ENCODE measurements at regions not wholly inside any gene's neighbourhood (a gene's known extent, or its start where the extent isn't known, plus 50 kb on each side); places are given as distances from the start of the nearest gene placed in this dataset.
"Not testable (repeated sequence)": the region's sequence is repeated elsewhere in the genome, so short reads cannot be mapped to it uniquely, and the experiment has no call there.

DNA sequence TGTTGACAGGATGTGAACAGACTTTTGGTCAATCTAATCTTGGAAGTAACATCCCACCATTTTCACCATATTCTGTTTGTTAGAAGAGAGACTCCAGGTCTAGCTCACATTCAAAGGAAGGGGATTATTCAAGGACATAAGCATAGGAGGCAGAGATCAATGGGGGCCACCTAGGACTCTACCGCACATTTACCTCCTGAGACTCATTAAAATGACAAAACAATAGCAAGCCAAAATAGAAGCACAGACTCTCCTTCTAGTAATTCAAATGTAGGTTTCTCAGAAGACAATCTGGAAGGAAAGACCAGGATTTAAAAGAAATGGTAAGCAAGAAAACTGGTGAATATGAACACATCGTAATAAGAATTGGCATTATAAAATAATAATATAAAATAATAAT lies 156.4 kb upstream of the KYNU start:
- DNase-seq (ENCODE audit: low spot score in 2 of 2), result no peak

DNA sequence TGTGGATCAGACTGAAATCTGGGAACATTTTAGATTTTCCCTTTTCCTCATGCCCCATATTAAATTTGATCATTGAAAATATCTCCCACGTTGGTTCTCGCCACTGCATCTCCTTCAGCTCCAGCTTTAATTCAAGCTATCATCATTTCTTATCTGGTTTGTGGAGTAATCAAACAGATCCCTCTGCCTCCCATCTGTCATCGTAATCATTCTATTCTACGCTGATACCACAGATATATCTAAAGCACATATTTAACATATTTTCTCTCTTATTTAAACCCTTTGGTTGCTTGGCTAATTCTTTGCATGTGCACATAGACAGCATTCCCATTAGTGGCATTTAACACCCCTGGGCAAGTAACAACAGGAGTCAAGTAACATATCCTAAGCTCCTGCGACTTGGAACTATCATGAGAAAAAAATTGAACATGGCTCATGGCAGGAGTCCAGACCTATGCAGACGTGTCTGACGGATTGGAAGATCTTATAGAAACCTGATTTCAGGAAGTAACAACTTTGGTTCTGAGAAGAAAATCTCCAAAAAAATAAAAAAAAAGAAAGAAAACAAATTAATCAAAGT lies 158.8 kb upstream of the KYNU start:
- FAIRE-seq (no peak), DNase-seq (ENCODE audit: low spot score in 2 of 2) (no peak)

More for the DNA sequence above, 156.4 kb upstream of the KYNU start:
- no peak for FAIRE-seq

DNA sequence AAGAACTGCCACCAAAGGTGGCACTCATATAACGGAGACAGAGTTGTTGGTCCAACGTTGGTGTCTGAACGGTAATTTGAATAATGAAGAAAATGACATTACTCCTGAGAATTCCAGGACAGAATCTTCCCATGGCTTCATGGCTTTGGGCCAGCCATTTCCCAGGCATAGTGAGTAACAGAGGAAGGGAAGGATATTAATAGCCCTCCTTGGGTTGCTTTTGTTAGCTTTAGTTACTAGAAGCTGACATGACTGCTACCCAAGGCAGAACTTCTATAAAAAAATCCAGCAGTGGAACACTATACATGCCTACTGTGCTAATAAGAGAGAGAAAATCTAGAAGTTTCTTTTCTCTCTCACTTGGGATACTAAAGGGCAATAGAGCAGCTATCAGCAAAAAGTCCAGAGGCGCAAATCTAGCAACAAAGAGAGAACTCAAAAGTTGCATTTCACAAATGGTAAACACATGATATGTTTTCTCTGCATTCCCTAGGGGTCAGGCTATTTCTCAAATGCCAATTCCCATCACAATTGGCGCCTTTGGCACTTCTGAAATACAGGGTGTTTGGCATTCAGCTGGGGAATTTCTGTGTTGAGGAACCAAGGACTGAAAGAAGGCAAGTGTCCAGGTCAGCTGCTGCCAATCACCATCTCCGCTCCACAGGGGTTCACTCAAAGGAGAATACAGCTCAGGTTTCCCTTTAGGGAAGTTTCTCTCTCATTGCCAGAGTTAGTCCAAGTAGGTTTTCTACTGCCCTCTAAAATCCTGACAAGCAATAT lies 160.8 kb upstream of the KYNU start:
- FAIRE-seq (no peak), DNase-seq (ENCODE audit: low spot score in 2 of 2) (no peak)

DNA sequence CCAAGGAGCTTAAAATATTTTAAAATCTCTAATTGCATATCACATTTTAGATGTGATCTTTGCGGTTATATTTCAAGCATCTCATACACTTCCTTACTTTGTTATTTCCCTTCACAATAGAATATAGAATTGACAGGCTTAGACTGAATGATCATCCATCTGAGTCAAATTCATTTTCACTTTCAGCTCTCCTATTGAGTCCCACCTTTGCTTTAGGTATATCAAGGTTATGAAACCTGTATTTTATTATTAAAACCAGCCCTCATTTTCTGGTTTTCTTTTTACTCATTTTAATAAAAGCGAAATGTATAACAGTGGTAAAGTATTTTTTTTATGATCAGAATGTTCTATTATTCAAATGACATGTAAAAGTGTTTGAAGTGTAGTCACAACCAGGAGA lies 162.9 kb upstream of the KYNU start:
- FAIRE-seq (no peak), DNase-seq (ENCODE audit: low spot score in 2 of 2) (no peak)

DNA sequence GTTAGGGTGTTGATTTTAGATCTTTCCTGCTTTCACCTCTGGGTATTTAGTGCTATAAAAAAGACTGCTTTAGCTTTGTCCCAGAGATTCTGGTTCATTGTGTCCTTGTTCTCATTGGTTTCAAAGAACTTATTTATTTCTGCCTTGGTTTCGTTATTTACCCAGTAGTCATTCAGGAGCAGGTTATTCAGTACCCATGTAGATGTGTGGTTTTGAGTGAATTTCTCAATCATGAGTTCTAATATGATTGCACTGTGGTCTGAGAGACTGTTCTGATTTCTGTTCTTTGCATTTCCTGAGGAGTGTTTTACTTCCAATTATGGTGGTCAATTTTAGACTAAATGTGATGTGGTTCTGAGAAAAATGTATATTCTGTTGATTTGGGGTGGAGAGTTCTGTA lies 167.1 kb upstream of the KYNU start:
- no peak for DNase-seq (ENCODE audit: low spot score in 2 of 2)
- no peak for FAIRE-seq

DNA sequence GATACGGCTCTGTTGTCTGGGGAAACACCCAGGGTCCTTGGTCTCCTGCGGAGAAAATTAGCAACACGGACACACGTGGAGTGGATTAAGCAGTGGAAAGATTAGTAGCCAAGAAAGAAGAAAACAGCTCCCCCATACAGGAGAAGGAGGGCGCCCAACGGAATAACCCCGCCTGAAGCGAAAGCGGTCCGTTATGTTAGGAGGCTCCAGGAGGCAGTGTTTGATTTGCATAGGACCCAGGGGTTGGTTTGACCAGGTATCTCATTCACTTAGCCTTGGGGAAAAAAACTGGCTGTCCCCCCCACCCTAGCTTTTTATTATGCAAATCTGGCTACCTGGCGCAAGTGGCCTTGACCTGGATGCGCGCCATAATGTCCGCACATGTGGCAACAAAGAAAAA lies 170.1 kb upstream of the KYNU start:
- FAIRE-seq (no peak), DNase-seq (ENCODE audit: low spot score in 2 of 2) (no peak)

DNA sequence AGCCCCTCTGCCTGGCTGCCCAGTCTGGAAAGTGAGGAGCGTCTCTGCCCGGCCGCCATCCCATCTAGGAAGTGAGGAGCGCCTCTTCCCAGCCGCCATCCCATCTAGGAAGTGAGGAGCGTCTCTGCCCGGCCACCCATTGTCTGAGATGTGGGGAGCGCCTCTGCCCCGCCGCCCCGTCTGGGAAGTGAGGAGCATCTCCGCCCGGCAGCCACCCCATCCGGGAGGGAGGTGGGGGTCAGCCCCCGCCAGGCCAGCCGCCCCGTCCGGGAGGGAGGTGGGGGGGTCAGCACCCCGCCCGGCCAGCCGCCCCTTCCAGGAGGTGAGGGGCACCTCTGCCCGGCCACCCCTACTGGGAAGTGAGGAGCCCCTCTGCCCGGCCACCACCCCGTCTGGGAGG lies 175.1 kb upstream of the KYNU start:
- not testable (repeated sequence) for FAIRE-seq; DNase-seq (ENCODE audit: low spot score in 2 of 2)

DNA sequence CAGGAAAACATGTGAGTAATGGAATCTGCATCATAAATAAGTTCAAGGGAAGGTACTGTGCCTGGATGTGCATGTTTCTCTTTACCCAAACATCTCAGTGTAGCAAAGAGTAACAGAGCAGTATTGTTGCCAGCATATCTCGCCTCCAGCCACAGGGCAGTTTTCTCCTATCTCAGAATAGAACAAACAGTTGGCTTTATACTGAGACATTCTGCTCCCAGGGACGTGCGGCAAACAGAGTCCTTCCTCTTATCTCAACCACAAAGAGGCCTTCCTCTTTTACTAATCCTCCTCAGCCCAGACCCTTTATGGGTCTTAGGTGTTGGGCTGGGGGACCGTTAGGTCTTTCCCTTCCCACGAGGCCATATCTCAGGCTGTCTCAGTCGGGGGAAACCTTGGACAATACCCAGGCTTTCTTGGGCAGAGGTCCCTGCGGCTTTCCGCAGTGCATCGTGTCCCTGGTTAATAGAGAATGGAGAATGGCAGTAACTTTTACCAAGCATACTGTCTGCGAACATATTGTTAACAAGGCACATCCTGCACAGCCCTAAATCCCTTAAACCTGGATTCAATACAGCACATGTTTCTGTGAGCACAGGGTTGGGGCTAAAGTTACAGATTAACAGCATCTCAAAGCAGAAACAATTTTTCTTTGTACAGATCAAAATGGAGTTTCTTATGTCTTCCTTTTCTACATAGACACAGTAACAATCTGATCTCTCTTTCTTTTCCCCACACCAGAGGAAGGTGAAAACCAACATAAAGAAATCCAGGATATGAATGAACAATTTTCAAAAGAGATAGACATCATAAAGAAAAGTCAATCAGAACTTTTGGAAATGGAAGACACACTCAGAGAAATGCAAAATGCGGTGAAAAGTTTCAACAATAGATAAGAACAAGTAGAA lies 181.9 kb upstream of the KYNU start:
- FAIRE-seq; DNase-seq (ENCODE audit: low spot score in 2 of 2): not testable (repeated sequence)

DNA sequence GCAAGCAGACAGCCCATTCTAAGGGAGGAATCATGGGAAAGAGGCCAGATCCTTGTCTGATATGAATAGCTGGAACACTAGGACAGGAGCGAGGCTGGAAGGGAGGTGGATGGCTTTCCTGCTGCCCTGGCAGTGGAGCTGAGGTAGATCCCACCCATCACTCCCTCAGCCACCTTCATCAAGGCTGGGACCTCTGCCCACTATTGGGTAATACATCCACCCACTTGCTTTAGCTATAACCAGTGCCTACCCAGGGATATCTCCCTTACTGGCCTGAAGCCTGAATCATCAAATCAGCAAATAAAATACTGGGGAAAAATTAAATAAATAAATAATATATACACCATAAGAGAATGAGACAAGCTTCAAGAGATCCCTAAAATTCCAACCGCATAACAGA lies 183.2 kb upstream of the KYNU start:
- FAIRE-seq, result no peak

DNA sequence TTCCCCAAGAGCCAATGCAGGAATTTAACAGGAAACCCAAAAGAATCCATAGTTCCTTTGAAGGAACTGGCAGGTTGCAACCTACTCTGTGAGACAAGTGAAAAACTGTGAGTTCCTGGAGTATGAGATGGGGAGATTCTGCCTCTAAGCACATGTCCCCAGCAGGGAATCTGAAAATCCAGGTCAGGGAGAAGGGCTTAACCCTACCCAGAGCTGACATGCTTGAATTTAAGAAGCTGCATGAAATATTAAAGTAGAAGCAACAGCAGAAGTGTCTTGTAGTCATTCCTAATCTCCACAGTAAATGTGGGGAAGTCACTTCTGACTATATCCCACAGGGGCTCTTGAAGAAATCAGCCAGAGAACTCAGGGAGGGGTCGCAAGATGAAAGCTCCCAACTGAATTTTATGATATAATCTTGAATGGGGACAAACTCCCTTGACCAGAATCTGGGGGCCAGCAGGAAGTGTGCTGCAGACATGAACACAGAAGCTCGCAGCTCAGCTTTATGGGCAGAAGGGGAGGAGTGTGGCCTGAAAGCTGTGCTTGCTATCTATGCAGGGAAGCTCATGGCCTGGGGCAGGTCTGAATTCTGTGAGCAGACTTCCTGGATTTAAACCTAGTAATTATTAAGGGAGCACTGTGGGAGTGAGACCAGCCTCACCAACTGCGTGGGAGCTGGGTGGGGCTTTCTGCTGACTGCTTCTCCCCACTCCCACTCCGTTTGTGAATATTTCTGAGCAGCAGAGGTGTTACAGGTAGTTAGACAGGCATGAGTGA lies 184.1 kb upstream of the KYNU start:
- FAIRE-seq, result no peak
- no peak for DNase-seq (ENCODE audit: low spot score in 2 of 2)

More for the DNA sequence above, 183.2 kb upstream of the KYNU start:
- DNase-seq (ENCODE audit: low spot score in 2 of 2), result no peak

DNA sequence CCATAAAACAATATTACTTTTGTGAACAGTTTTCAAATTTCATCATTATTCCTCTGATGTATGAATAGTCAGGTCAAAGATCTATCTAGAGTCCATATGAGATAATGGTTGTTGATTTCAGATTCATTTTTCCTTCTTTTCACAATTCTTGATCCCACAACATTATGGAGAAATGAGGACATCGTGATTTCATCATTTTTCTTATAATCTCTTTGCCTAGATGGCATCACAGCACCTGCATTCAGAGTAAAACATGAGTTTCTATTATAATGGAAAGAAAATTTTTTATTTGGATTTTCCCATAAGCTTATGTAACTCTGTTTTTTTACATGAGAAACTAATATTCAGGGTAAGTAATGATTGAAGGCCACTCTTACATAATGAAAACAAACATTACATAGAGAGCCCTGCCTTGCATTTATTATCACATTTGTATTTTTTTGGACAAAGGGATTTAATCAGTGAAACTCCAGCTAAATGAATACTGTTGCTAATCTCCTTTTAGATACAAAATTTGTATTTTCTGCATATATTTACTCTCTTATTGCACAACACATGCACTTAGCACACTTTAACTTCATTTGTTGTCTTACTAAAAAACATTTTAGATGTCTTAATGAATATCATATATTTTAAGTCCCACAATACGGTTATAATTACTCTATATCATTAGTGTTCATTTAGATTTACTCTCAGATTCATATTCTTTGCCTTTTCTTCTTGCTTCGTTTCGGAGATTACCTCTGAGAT lies 188.4 kb upstream of the KYNU start:
- DNase-seq (ENCODE audit: low spot score in 2 of 2) (no peak), FAIRE-seq (no peak)

DNA sequence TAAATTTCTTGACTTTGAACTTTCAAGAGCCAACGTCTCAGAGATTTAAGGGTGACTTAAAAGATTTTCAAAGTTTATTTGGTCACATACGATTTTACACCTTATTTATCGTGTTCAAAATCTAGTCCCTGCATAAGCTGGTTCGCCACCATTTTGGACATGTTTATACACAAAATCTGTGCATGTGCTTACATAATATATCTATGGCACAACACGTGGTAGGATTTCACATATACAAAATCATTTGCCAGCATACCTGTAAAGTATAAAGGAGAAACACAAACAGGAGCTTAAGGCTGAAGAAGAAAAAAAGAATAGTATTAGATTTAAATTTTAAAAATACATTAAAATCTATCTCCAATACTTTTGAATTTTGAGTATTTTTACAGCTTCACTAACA lies 190.0 kb upstream of the KYNU start:
- no peak for FAIRE-seq
- DNase-seq (ENCODE audit: low spot score in 2 of 2), result no peak

DNA sequence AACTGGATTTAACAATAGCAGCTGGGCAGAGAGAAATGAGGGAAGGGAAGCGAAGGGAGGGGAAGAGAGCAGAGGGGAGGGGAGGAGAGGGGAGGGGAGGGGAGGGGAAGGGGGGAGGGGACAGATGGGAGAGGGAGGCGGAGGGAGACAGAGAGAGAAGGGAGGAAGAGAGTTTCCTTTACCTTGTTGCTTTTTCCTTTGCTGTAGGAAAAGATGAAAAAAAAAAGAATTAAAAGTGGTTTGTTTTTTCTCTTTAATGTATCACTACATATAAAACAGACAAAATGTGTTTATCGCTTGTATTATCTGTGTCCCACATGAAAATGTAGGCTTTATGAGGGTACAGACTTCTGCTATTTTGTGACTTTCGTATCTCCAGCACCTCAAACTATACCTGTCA lies 190.4 kb upstream of the KYNU start:
- DNase-seq (ENCODE audit: low spot score in 2 of 2), result no peak
- no peak for FAIRE-seq

DNA sequence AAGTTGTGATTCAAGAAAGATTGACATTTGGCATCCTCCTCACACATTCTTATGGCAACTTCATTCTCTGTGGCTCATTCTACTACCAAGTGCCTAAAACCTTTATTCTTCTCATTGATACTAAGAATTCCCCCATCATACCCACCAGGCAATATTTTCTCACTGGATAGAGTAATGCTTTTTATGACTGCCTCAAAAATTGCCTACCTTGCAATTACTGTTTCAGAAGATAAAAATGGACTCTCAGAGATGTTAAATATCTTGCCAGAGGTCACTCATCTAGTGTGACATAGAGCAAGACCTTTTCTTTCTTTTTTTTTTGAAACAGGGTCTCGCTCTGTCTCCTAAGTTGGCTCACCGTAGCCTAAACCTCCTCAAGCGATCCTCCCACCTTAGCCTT lies 192.8 kb upstream of the KYNU start:
- no peak for FAIRE-seq

DNA sequence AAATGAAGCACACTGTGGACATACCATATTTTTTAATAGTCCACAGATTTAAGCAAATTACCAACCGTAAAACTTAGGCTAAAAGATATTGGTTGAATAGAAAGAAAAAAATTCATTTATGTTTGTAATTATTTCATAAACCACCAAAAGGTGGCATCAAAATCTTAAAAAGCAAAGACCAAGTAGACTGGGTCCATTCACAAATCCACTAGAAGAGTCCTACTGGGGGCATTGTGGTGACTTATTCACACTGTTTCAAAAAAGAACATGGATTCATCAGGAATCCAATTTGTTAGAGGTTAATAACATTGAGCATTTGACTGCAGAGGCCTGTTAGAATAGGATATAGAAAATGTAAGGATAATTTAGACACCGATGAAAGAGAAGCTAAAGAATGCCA lies 194.9 kb upstream of the KYNU start:
- FAIRE-seq (peak; percentile 64), DNase-seq (ENCODE audit: low spot score in 2 of 2) (no peak)

More for the DNA sequence above, 192.8 kb upstream of the KYNU start:
- DNase-seq (ENCODE audit: low spot score in 2 of 2), result no peak

DNA sequence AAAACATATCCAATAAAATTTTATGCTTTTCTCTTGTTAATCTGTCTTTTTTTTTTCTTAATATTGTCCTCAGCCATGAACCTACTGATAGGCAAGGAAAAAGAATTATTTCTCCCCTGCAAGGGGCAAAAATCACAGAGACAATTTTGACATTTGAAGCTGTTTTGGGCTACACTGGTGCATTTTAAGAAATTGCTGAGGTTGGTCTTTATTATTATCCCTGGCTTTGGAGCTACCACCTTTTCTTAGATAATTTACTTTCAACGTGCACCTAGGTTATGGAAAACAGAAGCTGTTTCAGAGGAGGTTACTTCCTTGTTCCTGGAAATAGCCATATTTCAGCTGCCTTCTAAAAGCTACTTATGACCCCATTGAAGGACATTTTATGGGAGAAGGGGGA lies 195.5 kb upstream of the KYNU start:
- DNase-seq (ENCODE audit: low spot score in 2 of 2), result no peak
- no peak for FAIRE-seq

DNA sequence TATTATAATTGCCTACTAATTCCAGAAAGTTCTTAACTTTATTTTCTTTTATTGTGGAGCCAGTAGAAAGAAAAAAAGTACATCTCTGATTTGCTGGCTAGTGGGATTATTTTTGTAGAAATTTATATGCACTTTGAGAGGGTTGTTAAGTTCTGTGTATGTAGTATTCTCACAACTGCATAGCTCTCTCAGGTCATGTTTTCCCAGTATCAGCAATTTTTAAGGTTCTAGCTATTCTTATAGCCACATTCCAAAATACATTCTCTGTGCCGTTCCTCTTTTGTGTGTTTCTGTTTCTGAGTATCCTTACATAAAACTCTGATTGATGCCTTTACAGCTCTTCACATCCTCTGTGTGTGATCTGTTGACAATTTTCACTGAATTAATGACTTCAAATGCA lies 199.3 kb upstream of the KYNU start:
- FAIRE-seq, result no peak

DNA sequence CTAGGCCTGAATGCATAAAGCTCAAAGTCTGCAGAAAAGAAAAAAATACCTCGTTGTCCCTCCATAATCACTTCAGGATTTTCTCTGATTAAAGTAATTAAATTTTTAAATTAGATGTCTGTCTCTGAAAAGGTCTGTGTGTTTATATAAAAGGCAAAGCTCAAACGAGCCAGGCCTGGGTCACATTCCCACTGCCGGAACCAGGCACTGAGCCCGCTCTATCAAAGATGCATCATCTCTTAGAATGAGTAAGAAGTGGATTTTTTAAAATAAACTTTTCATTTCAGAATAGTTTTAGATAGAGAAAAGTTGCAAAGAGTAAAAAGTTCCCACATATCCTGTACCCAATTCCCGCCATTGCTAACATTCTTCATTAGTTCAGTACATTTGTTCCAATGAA lies 202.1 kb upstream of the KYNU start:
- FAIRE-seq (no peak), DNase-seq (ENCODE audit: low spot score in 2 of 2) (no peak)

More for the DNA sequence above, 199.3 kb upstream of the KYNU start:
- DNase-seq (ENCODE audit: low spot score in 2 of 2), result no peak

DNA sequence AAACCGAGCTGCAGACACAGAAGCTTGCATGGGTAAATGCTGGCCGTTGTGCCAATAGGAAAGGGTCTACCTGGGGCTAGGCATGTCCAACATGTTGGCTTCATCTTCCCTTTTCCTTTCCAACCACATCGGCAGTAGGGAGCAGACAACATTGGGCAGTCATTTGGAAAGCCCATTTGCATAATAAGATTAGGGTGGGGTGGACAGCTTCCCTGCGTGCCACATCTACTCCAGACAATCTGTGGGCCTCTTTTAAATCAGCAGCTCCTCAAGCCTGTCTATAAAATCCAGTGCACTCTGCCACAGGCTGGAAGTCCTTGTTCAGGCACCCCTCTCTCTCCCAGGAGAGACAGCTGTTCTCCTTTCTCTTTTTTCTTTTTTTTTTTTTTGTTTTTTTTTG lies 203.6 kb upstream of the KYNU start:
- FAIRE-seq (no peak), DNase-seq (ENCODE audit: low spot score in 2 of 2) (no peak)

DNA sequence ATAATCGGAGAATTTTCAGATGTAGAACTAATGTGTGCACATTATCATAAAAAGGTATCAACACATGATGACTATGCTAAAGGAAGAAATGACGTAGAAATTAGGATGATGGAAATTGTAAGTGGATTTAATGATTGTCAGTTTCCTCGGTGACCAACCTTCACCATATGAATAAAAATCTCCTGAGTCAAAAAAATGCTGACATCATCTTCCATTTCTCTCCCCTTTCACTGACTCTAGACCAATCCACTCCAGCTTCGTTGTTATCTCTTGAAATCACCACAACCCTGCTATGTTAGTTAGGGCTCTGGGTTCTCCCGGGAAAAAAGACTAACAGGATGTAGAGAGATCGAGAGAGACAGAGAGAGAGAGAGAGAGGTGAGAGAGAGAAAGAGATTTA lies 204.8 kb upstream of the KYNU start:
- DNase-seq (ENCODE audit: low spot score in 2 of 2) (no peak), FAIRE-seq (no peak)

Measured in frontal cortex (tissue), 3 donors.